ENCODE measurements at regions not wholly inside any gene's neighbourhood (a gene's known extent, or its start where the extent isn't known, plus 50 kb on each side); places are given as distances from the start of the nearest gene placed in this dataset.
"Not testable (repeated sequence)": the region's sequence is repeated elsewhere in the genome, so short reads cannot be mapped to it uniquely, and the experiment has no call there.

GRCh38 chr21:35764077-35764476 is 296.2 kb downstream of the SETD4 start:
- DNase-seq (ENCODE audit: low spot score) (no peak), ATAC-seq (no peak)

GRCh38 chr21:35754583-35754982 is 305.7 kb downstream of the SETD4 start:
- no peak for DNase-seq (ENCODE audit: low spot score)
- no peak for ATAC-seq

GRCh38 chr21:35753308-35753707 is 307.0 kb downstream of the SETD4 start:
- DNase-seq (ENCODE audit: low spot score) (no peak), ATAC-seq (no peak)

GRCh38 chr21:35751171-35751570 is 309.2 kb downstream of the SETD4 start:
- ATAC-seq = no peak
- no peak for DNase-seq (ENCODE audit: low spot score)

- ATAC-seq = no peak
- no peak for DNase-seq (ENCODE audit: low spot score)
Measured at GRCh38 chr21:35749904-35750303, 310.4 kb downstream of the SETD4 start.

- ATAC-seq = no peak
Measured at GRCh38 chr21:35748678-35749314, 311.5 kb downstream of the SETD4 start.

GRCh38 chr21:35743571-35743970 is 316.8 kb downstream of the SETD4 start:
- ATAC-seq (no peak), DNase-seq (ENCODE audit: low spot score) (no peak)

More at GRCh38 chr21:35748678-35749314, 311.5 kb downstream of the SETD4 start:
- no peak for DNase-seq (ENCODE audit: low spot score)

GRCh38 chr21:35738347-35738961 is 321.9 kb downstream of the SETD4 start:
- no peak for DNase-seq (ENCODE audit: low spot score)
- ATAC-seq = no peak

GRCh38 chr21:35737899-35738346 is 322.4 kb downstream of the SETD4 start:
- no peak for ATAC-seq
- no peak for DNase-seq (ENCODE audit: low spot score)

- ATAC-seq = no peak
- DNase-seq (ENCODE audit: low spot score) = no peak
Measured at GRCh38 chr21:35737449-35737848, 322.9 kb downstream of the SETD4 start.

- no peak for ATAC-seq
- DNase-seq (ENCODE audit: low spot score) = no peak
Measured at GRCh38 chr21:35732788-35733187, 327.5 kb downstream of the SETD4 start.

GRCh38 chr21:35730325-35730724 is 330.0 kb downstream of the SETD4 start:
- ATAC-seq = no peak

GRCh38 chr21:35727830-35728229 is 332.5 kb downstream of the SETD4 start:
- ATAC-seq (no peak), DNase-seq (ENCODE audit: low spot score) (no peak)

More at GRCh38 chr21:35730325-35730724, 330.0 kb downstream of the SETD4 start:
- no peak for DNase-seq (ENCODE audit: low spot score)

- DNase-seq (ENCODE audit: low spot score) (no peak), ATAC-seq (no peak)
Measured at GRCh38 chr21:35724156-35724555, 336.2 kb downstream of the SETD4 start.

- no peak for ATAC-seq
- no peak for DNase-seq (ENCODE audit: low spot score)
Measured at GRCh38 chr21:35721701-35722100, 338.6 kb downstream of the SETD4 start.

- ATAC-seq (no peak), DNase-seq (ENCODE audit: low spot score) (no peak)
Measured at GRCh38 chr21:35720208-35720731, 340.1 kb downstream of the SETD4 start.

GRCh38 chr21:35719080-35719479 is 341.2 kb downstream of the SETD4 start:
- ATAC-seq = no peak
- no peak for DNase-seq (ENCODE audit: low spot score)

GRCh38 chr21:35716876-35717565 is 343.3 kb downstream of the SETD4 start:
- DNase-seq (ENCODE audit: low spot score) (no peak), ATAC-seq (no peak)

GRCh38 chr21:35713914-35714313 is 346.4 kb downstream of the SETD4 start:
- DNase-seq (ENCODE audit: low spot score) = no peak
- ATAC-seq = no peak

- ATAC-seq (no peak), DNase-seq (ENCODE audit: low spot score) (no peak)
Measured at GRCh38 chr21:35711661-35712060, 348.7 kb downstream of the SETD4 start.

GRCh38 chr21:35711213-35711612 is 349.1 kb downstream of the SETD4 start:
- DNase-seq (ENCODE audit: low spot score) (no peak), ATAC-seq (no peak)

GRCh38 chr21:35709990-35710389 is 350.3 kb downstream of the SETD4 start:
- not testable (repeated sequence) for DNase-seq (ENCODE audit: low spot score); ATAC-seq
